GM23338 (cell line): ENCODE measurements at regions not wholly inside any gene's neighbourhood (a gene's known extent, or its start where the extent isn't known, plus 50 kb on each side); places are given as distances from the start of the nearest gene placed in this dataset.

Experiments used
- CREB1 ChIP-seq: fragments of 250-450 bp; sonication (Bioruptor Pico); IDR thresholded peaks from 2 replicates; pipeline ENCODE4 v1.5.0; 2020; ENCODE audit warnings: low read depth, mild to moderate bottlenecking, moderate library complexity
- CTCF ChIP-seq, 2 experiments: fragments of 200-600 bp in 1 of 2; sonication (generic) in 1 of 2; conservative IDR thresholded peaks; 2 replicates each; pipeline versions ENCODE4 v1.5.1 to v1.6.1; 2016 to 2017; ENCODE audit warnings: antibody characterized with exemption in 2 of 2, low read depth in 2 of 2, mild to moderate bottlenecking in 2 of 2, moderate library complexity in 1 of 2
- EZH2 ChIP-seq: fragments of 200-600 bp; sonication (generic); IDR thresholded peaks from one replicate; pipeline ENCODE4 v1.8.0; 2017; ENCODE audit warnings: antibody characterized with exemption, mild to moderate bottlenecking, low read depth; ENCODE audit not compliant: unreplicated experiment
- EZH2phosphoT487 ChIP-seq: fragments of 200-600 bp; sonication (generic); IDR thresholded peaks from one replicate; pipeline ENCODE4 v1.8.1; 2018; ENCODE audit warnings: antibody characterized with exemption; ENCODE audit not compliant: unreplicated experiment
- NANOG ChIP-seq: IDR thresholded peaks from 2 replicates; pipeline ENCODE4 v1.6.1; 2016; ENCODE audit warnings: antibody characterized with exemption, borderline replicate concordance
- POLR2AphosphoS5 ChIP-seq: IDR thresholded peaks from 2 replicates; pipeline ENCODE4 v1.6.1; 2016; ENCODE audit warnings: antibody characterized with exemption, low read depth
- REST ChIP-seq: IDR thresholded peaks from one replicate; pipeline ENCODE4 v1.6.1; 2018; ENCODE audit warnings: antibody characterized with exemption; ENCODE audit not compliant: unreplicated experiment
- STAT1 ChIP-seq: IDR thresholded peaks from one replicate; pipeline ENCODE4 v1.6.1; 2016; ENCODE audit warnings: antibody characterized with exemption; ENCODE audit not compliant: unreplicated experiment
- ZNF462 ChIP-seq: fragments of 250-450 bp; sonication (Bioruptor Pico); IDR thresholded peaks from 2 replicates; pipeline ENCODE4 v1.5.0; 2020; ENCODE audit warnings: mild to moderate bottlenecking, moderate library complexity

GRCh38 chr5:5726401-5726800 lies 303.9 kb downstream of the ICE1 start:
- peak; percentile 37 to 55 for TF ChIP-seq CTCF (conservative IDR thresholded peaks at IDR 0.05; ENCODE audit: low read depth in 2 of 2)
- TF ChIP-seq EZH2 = no peak
- no peak for TF ChIP-seq STAT1
- TF ChIP-seq CREB1 (CRISPR knock-in tag) = no peak
- TF ChIP-seq EZH2phosphoT487 = no peak
- TF ChIP-seq POLR2AphosphoS5 = no peak
- TF ChIP-seq REST = no peak
- no peak for TF ChIP-seq NANOG
- no peak for TF ChIP-seq ZNF462 (CRISPR knock-in tag)
